T47D (cell line): ENCODE measurements at regions not wholly inside any gene's neighbourhood (a gene's known extent, or its start where the extent isn't known, plus 50 kb on each side); places are given as distances from the start of the nearest gene placed in this dataset.
"Not testable (repeated sequence)": the region's sequence is repeated elsewhere in the genome, so short reads cannot be mapped to it uniquely, and the experiment has no call there.

Experiments used
- DNase-seq, 2 experiments: peaks; one replicate each; pipeline versions ENCODE4 v3.0.0 to v3.0.0-alpha.2; 2011 to 2012; ENCODE audit warnings: low read depth in 1 of 2, low spot score in 1 of 2
- JUND ChIP-seq: IDR thresholded peaks from 2 replicates; pipeline ENCODE4 v1.6.1; 2012; ENCODE audit warnings: low read depth
- in situ Hi-C: cut with HindIII; loops from 2 replicates; pipeline ENCODE4 v1.10.0; 2016; ENCODE audit warnings: low sequenced_read_pairs, low pct_unique_long_range_greater_than_20kb

GRCh38 chr16:55021595-55022475, 91.2 kb downstream of the IRX5 start:
- in situ Hi-C loops: no loop called here
- no peak for TF ChIP-seq JUND
- DNase-seq: peak in 1 of 2 experiments; percentile 30

GRCh38 chr16:55027260-55027659, 96.6 kb downstream of the IRX5 start:
- in situ Hi-C loops, DNase-seq: not testable (repeated sequence)

DNA sequence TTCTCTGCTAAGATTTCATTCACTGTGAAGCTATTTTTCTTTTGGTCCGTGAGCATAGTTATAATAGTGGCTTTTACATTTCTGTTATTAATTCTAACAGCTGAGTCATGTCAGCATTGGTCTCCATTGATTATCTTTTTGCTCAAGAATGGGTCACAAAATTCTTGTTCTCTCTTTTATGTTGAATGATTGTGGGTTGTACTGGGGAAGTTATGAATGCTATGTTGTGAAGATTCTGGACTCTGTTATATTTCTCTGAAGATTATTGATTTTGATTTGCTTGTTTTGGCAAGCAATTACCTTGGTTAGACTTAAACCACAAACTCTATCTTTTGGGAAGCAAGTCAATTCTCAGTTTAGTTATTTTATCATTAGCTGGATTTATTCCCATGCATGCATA, 98.8 kb downstream of the IRX5 start:
- DNase-seq: no peak
- in situ Hi-C loops: no loop called here
- no peak for TF ChIP-seq JUND

DNA sequence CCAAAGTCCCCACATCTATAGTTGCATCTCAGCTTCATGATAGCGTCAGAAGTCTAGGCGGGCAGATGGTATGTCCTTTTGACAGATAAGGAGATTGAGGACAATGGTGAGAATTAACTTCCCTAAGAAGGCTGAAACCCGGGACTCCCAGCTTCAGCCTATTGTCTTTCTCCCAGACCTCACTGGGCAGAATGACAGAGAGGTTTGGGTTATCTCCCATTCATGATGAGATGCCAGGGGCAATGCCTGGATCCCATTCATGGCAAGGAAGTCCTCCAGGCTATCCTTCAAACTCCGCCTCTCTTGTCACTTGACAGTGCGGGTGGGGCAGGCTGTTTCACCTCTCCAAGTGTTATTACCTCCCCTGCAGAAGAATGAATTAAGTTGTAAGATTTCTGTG, 100.3 kb downstream of the IRX5 start:
- DNase-seq: no peak
- no peak for TF ChIP-seq JUND
- in situ Hi-C loops: no loop called here

GRCh38 chr16:55031481-55031880, 100.8 kb downstream of the IRX5 start:
- DNase-seq: no peak
- no peak for TF ChIP-seq JUND
- in situ Hi-C loops: no loop called here

- in situ Hi-C loops: no loop called here
- DNase-seq: peak in 1 of 2 experiments; percentile 40
These were observed 102.8 kb downstream of the IRX5 start for GRCh38 chr16:55033225-55034156.

DNA sequence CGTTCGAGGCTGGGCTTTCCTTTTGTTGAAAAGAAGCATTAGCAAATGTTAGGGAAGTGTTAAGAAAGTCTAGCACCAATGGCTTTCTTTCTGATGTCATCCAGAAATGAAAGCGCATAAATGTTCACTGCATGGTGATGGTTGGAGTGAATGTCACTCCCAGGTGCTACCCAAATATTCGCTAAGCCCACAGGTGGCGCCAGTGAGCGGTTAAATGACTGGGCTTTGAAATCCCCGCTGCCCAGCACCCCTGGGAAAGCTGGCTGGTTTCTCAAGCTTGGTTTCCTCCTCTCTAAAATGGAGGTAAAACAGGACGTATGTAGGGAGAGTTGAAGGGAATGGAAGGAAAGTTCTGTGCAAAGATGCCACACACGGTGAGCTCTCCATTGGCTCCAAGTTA, 104.4 kb downstream of the IRX5 start:
- peak; percentile 20 to 62 for DNase-seq
- in situ Hi-C loops: no loop called here
- no peak for TF ChIP-seq JUND

More at GRCh38 chr16:55033225-55034156, 102.8 kb downstream of the IRX5 start:
- no peak for TF ChIP-seq JUND

GRCh38 chr16:55035956-55036355, 105.3 kb downstream of the IRX5 start:
- TF ChIP-seq JUND: no peak
- DNase-seq: no peak
- in situ Hi-C loops: no loop called here

DNA sequence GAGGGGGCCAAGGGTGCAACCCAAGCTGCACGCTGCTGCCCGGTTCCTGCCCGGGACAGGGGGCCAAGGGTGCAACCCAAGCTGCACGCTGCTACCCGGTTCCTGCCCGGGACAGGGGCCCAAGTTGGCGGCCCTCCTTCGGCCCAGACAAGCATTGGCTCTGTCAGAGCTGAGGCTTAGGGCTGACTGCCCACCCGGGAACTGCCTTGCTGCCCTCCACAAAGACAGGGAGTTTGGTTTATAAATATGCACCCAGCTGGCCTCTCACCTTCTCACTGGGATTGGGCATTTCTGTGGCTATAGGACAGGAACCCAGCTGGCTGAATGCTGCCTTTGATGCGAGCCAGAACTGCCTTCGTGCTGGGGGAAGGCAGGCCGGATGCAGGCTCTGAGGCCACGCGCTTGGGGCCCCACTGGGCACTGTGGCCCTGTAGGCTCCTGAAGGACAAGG, 105.7 kb downstream of the IRX5 start:
- no peak for DNase-seq
- in situ Hi-C loops: no loop called here
- no peak for TF ChIP-seq JUND

- TF ChIP-seq JUND: no peak
- no peak for DNase-seq
- in situ Hi-C loops: no loop called here
These were observed 106.4 kb downstream of the IRX5 start for GRCh38 chr16:55037046-55037445.

DNA sequence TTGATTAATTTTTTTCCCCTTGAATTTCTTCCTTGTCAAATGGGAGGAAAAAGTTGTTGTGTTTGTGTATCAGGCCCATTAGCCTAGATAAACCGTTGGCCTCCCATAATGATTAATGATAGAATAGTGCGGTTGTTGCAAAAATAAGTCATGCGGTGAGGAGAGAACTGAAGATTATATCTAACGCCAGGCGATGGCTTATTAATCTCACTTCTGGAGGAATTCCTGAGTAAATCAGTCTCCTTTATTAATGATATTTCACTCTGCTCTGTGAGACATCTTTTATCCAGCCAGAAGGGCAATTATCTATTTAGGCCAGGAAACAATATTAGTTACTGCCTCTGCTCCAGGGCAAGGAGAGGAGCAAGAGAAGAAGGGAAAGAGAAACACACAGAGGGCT, 107.3 kb downstream of the IRX5 start:
- in situ Hi-C loops: no loop called here
- DNase-seq: no peak
- TF ChIP-seq JUND: no peak

DNA sequence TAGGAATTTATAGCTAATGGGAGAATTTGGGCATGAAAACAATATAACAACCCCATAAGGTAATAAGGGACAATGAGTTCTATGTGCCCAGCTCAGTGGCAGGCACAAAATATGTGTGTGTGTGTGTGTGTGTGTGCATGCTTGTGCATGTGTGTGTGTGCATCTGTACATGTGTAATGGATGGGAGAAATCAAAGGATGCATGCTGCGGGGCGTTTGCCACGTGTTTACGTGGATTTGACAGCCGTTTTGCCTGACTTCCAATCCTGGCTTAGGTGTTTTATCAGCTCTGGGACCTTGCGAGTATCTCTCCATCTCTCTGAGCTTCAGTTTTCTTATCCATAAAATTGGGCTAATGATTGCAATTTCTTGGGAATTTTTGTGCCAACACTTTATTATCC, 108.4 kb downstream of the IRX5 start:
- no peak for TF ChIP-seq JUND
- in situ Hi-C loops: no loop called here
- DNase-seq: no peak

GRCh38 chr16:55039511-55039910, 108.8 kb downstream of the IRX5 start:
- in situ Hi-C loops: no loop called here
- TF ChIP-seq JUND: no peak
- no peak for DNase-seq
